ENCODE measurements at regions not wholly inside any gene's neighbourhood (a gene's known extent, or its start where the extent isn't known, plus 50 kb on each side); places are given as distances from the start of the nearest gene placed in this dataset.
"Not testable (repeated sequence)": the region's sequence is repeated elsewhere in the genome, so short reads cannot be mapped to it uniquely, and the experiment has no call there.

GRCh38 chr17:72472853-72473390 is 352.1 kb downstream of the SOX9 start:
- not testable (repeated sequence) for DNase-seq

DNA sequence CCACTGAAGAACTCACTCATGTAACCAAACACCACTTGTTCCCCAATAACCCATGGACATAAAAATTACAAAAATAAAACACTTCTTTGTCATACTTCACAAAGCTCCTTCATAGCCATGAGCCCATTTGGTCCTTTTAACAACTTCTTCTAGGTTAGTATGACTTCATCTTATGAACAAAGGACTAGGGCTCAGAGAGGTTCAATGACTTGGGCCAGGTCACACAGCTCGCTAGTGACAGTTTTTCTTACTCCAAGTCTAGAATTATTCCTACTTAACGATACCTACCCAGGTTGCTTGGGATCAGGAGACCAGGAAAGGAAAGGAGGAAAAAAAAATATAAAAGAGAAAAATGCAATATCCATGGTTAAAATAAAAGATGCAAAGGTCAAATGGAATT is 353.4 kb downstream of the SOX9 start:
- DNase-seq: no peak

DNA sequence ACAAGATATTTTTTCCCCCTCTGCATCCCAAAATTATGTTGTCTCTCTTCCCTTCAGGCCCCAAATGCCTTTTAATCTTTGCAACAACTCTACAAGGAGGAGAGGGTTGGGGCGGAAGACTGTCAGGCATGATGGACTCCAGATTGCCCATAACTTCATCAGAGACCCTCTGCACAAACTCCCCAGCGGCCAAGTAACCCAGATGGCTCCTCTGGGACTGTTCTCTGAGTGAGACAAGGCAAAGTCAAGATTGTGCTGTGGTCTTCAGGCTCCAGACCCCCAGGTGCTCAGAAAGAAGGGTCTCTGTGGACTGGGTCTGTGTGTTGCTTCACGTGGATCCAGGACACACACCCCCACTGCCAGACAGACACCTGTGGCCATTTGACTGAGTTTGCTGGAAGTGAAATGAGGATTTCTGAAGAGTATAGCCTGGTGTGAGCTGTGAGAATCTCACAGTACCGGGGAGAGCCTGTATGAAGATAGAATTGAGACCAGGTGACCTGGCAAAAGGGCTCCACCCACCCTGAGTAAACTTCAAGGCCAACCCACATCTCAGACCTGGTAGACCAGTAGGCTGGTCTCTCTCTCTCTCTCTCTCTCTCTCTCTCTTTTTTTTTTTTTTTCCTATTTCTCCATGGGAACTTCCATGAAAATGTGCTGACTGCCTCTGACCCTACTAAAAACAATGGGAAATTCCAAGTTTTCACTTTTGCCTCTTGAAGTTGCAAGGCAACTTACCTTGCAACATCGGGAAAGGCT is 354.1 kb downstream of the SOX9 start:
- no peak for DNase-seq

- DNase-seq: no peak
Measured at GRCh38 chr17:72476134-72476533, 355.3 kb downstream of the SOX9 start.

DNA sequence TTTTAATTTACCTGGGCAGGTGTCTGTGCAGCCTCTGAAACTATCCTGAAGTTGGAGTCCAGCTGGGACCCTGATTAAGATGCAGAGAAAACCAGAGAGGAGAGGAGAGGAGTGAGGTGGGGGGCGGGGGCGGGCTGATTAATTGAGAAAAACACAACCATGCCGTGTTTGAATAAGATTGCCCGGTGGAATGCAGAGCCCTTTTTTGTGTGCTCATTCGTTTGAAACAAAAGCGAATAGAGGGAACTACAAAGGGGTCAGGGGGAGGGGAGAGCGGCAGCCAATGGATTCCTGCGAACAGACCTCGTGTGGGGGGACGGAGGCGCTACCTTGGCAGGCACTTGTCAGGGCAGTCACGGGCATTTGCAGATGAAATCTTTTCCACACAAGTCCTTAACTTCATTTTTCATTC is 355.8 kb downstream of the SOX9 start:
- DNase-seq: peak in 8 of 14 donors; percentile 9 to 45 (median 22)

GRCh38 chr17:72477491-72477890 is 356.7 kb downstream of the SOX9 start:
- DNase-seq: peak in 1 of 14 donors; percentile 28

- no peak for DNase-seq
Measured at GRCh38 chr17:72479113-72479512, 358.3 kb downstream of the SOX9 start.

DNA sequence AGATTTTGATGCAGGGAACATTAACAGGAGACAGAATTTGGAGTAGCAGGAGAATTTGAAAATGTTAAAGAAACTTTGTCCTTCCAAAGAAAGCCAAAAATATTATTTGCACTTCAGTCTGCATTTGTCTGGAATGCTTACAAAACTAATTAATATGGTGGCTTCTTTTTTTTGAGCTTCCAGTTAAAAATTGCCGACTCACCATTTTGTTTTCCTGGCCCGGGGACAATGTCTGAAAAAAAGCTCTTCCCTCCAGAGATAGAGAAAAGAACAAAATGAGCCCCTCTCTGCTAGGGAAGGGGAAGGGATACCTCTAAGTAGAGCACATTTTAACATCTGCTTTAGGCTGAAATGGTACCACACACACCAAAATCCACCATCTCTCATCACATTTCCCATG is 360.8 kb downstream of the SOX9 start:
- no peak for DNase-seq

- DNase-seq: no peak
Measured at GRCh38 chr17:72485596-72485995, 364.8 kb downstream of the SOX9 start.

GRCh38 chr17:72486806-72487205 is 366.0 kb downstream of the SOX9 start:
- no peak for DNase-seq

DNA sequence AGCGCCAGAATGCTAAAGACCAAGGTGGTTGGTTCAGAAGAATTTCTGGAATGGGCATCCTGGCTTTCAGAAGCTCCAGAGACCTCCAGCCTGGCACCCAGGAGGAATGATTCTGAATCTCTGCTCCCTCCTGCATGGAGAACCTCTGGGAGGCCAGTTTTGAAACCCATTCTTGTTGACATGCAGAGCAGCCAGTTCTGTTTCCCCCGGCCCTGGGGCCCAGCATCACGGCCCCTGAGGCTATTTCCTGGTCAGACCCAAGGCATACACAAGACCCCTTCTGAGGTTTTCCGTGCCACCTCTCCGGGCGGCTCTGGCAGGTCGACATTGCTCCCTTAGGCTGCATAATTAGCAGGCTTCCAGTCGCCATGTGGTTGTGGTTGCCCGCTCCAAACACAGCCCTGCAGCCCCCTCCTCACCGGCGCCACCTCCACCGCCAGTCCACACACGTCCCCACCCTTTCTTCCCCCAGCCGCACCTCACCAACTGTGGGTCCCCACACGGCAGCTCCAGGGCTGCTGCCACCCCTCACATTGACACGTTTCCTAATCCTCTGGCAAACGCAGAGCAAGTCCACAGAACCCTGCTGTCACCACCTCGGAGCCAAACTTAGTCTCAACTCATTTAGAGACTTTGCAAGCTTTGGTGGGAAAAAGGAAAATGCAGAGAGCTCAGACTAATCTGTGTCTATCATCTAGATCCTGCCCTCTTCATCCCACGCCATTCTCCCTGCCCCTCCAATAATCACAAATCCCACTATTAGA is 367.1 kb downstream of the SOX9 start:
- no peak for DNase-seq

- DNase-seq: peak in 1 of 14 donors; percentile 9
Measured at GRCh38 chr17:72488555-72489271, 367.9 kb downstream of the SOX9 start.

- no peak for DNase-seq
Measured at GRCh38 chr17:72489272-72489641, 368.4 kb downstream of the SOX9 start.

GRCh38 chr17:72491102-72491501 is 370.3 kb downstream of the SOX9 start:
- DNase-seq: no peak

DNA sequence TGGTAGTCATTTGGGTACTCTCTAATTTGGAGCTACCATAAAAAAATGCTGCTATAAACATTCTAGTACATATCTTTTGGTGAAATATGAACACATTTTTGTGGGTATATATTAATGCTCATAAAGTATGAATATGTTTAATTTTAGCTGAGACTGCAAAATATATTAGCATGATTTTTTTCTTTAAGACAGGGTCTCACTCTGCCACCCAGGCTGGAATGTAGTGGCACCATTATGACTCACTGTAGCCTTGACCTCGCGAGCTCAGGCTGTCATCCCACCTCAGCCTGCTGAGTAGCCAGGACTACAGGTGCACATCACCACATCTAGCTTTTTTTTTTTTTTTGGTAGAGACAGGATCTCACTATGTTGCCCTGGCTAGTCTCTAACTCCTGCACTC is 371.7 kb downstream of the SOX9 start:
- DNase-seq: no peak

- no peak for DNase-seq
Measured at GRCh38 chr17:72492941-72493340, 372.1 kb downstream of the SOX9 start.

- no peak for DNase-seq
Measured at GRCh38 chr17:72494566-72494965, 373.7 kb downstream of the SOX9 start.

DNA sequence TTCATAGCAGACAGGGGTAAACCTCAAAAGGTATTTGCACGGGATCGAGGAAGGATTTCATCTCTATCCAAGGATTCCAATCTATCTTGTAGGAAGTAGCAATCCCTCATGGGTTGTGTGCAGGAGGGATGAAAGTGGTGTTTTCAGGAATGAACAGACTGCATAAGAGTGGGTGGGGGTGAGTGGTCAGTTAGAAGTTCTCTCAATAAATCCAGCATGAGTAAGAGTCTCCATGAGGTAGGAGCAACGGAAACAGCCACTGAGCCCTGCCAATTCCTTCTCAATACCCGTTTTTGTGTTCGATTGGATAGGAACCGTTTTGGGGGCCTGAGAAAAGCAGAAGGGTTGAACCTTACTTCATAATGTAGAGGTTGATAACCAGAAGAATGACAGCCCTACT is 375.6 kb downstream of the SOX9 start:
- no peak for DNase-seq

GRCh38 chr17:72497915-72498314 is 377.1 kb downstream of the SOX9 start:
- DNase-seq: no peak

DNA sequence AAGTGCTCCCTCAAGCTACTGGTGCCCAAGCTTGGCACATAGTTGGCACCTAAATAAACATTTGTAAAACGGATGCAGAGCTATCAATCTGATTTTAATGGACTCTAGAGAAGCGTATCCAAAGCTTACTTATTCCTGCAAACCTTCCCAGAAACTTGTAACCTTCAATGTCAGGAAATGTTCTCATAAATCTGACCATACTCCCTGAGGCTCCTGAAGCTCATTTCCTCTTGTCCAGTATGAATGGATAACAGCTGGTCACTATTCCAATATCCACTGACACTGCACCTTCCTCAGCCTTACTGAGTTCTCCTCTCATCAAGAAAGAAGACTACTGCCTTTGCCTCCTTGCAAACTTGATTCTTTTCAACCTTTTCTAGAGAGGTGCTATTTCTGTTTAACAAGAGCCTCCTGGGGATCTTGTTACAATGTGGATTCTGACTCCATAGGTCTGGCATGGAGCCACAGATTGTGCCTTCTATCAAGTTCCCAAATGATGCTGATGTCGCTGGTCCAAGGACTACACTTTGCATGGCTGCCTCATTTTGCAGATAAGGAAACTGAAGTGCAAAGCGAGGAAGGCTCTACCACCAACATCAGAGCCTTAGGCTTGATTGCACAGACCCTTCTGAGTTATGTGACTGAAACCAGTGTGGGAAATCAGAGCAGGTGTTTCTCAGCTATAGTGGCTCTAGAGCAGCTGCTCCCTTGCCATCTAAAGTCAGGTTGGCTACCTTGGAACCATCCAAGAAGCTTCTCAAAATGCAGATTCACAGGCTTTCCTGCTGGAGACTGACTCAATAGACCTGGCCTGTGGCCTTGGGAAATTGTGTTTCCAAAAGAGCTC is 377.8 kb downstream of the SOX9 start:
- no peak for DNase-seq

DNA sequence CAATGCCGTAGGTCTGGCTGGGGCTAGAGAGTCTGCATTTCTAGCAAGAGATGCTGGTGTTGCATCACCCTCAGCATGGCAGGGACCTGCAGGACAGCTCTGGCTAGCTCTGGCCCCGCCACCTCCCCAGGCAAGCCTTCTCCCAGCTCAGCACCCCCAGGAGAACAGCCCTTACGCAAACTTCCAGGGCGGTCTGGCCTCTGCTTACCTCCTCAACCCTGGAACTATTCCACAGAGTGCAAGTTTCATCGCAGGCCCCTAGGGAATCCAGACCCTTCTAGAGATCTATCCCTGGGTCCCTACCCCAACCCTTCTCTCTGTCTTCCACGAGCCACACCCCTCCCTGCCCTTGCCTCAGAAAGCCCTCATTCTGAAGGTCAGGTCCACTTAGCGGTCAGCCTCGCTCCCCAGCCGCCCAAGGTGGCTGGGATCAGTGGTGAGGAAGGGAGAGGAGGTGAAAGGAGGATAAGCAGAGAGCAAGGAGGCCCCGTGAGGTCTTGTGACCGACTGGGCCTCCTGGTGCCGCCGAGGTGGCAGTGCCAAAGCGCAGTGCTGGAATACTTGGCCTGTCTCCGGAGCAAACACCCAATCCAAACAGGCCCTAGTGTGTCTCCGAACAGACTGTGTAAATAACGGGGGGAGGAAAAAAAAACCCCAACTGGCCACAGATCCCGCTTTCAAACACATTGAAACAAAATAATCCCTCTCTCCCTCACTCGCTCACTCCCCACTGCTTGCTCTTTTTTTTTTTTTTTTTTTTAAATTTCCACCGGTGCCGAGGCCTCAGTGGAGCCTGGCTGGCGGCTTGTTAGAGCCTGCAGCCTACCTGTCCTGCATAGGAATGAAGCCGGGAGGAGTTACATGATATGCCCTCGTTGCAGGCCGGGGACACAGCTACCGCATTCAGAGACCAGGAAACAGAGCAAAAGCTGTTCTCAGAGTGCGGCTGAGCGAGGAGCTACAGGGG is 380.9 kb downstream of the SOX9 start:
- peak in 9 of 14 donors; percentile 39 to 79 (median 50) for DNase-seq

All from C1 segment of cervical spinal cord (tissue), 14 donors.